Stimulated activated naive CD8-positive, alpha-beta T cell treated with anti-CD3 and anti-CD28 coated beads, Interleukin-15, Interleukin-2, amounts not matched to agents 100 U/mL and 50 U/mL, for 24 hours (primary cell): ENCODE measurements at regions not wholly inside any gene's neighbourhood (a gene's known extent, or its start where the extent isn't known, plus 50 kb on each side); places are given as distances from the start of the nearest gene placed in this dataset.

ENCODE experiments used
- ATAC-seq: fragments of 150-1000 bp; cut with Tn5 transposase; one replicate; pipeline ENCODE4 v1.10.0; 2021
- DNase-seq: peaks from one replicate; pipeline ENCODE4 v3.0.0; 2021

DNA sequence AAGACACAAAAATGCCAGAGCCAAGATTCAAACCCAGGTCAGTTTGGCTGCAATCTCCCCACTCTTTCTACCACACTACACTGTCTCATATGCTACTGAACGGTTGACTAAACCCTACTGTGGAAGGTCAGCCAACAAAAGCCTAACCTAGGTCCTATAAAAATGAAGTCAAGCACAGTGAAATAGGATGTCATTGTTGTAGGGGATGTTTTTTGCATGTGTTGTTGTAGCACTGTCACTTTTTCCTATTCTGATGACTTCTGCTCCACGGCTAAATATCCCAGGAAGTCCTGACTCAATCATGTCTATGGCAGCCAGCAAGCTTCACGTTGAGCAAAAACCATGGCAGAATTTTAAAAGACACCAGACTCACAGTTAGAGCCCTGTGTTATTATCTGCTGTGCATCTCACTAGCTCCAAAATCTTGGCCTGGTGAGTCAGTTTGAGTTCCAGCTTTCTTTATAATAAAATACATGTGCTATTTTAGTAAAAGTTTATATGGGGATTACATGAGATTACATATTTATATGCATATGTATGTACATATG lies 322.1 kb upstream of the NT5E start:
- ATAC-seq = no peak
- DNase-seq = no peak

DNA sequence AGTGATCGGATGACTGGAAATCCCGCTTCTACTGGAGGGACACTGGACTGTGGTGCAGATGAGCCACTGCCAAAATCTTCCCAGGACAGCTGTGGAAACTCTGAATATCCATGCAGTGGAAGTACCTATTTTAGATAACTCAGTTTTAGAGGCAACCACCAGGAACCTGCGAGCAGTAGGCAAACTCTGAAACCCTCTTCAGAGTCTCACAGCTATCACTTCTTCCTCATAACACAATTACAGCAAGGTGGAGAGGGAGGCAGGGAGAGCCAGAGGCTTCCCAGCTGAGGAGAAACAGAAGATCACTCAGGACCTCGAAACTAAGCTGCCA lies 322.8 kb upstream of the NT5E start:
- DNase-seq = no peak
- ATAC-seq = no peak

DNA sequence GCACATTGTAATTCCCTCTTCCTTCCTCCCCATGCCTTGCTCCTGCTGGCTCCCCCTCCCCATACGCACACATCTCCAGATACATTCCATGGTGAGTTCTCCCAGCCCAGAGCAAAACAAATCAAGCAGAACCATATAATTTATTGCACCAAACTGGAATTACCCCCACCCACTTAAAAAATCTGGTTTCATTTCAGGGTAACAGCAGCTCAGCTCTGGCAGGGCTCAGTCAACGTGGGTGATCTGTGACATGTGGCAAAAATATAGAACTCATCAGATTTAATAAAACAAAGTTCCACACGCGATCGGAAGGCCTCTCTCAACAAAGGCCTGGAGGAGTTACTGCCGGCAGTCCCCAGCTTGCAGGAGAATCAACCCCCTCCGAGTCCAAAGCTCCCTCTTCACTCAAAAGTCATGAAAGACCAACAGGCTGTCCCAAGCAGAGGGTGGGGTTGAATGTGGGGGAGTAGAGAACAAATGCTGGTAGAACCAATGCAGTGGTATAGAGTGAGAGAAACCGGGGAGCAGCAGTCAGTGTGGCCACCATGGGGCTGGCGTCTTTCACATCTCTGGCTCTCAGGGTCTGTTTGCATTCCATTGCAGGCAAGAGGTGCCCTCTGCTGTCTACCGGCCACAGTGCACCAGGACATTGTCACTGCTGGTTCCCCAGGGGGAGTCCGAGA lies 323.3 kb upstream of the NT5E start:
- peak; percentile 7 for DNase-seq

DNA sequence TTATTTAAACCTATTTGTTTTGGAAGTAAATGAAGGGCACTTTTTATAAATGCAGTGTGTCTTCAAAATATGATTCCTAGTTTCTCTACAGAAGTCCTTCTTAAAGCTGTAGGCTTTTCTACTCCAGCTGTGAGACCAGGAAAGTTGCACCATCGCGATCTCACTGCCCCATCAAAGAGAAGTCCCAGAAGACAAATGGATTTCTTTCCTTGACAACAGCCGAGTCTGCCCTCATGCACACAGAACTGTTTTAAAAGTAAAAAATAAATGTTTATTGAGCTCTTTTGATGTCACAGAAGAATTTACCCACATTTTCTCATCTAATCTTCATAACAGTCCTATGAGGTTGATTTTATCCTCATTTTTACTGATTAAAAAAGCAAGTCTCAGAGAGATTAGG lies 324.4 kb upstream of the NT5E start:
- ATAC-seq = no peak

More for the DNA sequence above, 323.3 kb upstream of the NT5E start:
- ATAC-seq = no peak

DNA sequence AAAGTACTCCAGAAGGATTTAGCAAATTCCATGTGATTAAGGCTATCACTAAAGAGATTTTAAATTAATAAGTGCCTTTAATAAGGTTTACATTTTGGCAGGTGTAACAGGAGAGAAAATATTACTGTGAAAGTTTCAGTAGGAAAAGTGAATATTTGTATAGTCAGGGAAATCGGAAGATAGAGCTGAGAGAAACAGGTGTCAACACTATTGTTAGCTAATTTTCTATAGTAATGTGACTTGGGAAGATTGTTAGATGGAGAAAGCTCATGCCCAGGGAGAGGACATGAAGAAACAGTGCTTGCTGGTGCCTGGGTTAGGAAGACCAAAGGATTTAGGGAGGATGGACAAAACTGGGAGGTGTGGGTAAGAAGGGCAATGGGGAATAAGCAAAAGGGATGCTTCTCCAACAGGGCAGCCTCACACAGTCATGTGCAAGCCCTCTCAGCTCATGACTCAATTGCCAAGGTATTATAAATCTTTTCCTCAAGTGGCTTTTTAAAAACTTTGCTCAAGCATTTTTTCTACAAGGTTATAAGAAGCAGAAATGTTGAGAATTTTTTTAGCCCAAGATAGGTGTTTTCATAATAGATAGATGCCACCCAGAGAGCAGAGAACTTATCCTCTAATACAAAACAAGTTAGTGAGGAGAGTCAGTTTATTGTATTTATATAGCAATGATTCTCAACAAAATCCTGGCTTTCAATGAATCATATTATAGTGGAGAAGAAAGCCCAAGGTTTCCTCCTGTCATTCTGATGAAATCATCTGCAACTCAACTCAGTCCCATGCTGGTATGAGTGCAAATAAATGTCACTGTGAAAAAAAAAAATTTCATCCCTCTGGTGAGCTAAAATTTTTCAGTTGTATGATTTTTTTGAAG lies 325.2 kb upstream of the NT5E start:
- DNase-seq = no peak
- ATAC-seq = no peak

More for the DNA sequence above, 324.4 kb upstream of the NT5E start:
- DNase-seq = no peak

DNA sequence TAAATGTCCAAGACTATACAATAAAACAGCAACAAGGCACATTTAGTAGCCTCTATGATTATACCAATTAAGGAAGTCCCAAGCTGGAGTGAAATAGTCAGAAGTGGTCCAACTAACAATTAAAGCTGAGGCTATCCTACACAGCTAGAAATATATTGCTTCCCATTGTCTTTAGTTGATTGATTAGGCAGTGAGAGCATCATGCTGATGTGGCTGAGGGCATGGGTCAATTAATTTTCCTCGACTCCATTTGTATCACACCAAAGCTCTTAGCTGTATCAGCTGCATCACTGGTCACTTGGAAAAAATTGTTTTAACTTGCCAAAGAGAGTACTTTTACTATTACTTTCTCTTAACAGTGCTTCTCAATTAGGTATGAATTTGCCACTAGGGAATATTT lies 328.7 kb upstream of the NT5E start:
- DNase-seq = no peak
- ATAC-seq = no peak

DNA sequence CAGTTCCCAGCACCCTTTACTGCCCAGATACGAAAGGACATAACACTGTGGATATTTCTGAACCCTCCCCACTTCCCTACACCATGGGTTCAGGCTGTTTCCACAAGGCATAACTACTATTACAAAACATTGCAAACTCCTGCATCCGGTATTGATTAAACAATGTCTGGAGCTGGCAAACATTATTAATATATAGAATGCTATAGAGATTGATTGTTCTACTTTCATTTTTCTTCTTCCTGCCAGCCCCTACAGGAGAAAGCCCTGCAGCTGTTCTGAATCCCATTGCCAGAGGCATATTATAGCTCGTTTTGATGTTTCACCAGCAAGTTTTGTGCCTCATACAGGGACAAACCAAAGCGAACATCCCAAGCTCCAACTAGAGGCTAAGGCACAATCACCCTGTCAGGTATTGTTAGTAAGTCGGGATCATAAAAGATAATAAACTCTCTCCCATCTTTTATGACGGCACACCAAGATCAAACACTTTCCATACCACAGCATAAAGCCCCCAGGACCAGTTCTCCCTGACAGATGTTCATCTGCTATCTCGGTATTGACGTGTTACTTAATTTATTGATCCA lies 331.1 kb upstream of the NT5E start:
- ATAC-seq = no peak

DNA sequence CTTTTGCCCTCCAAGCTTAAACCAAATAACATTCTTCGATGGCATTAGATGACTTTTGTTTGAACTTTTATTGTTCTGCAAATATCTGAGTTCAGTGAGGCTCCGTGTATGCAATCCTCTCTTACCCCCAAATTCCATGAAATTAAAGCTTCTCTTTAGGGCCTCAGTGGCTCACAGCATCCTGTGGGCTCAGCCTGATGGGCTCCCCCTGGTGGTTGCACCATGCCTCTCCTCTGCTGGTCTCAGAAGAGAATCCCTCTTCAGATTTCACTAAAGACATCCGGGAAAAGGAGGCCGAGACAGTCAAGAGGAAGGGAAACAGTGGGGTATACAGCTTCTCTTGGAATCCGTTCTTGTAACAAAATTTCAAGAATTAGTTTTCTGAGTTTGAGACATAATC lies 331.6 kb upstream of the NT5E start:
- ATAC-seq (no peak), DNase-seq (no peak)

More for the DNA sequence above, 331.1 kb upstream of the NT5E start:
- DNase-seq = no peak

DNA sequence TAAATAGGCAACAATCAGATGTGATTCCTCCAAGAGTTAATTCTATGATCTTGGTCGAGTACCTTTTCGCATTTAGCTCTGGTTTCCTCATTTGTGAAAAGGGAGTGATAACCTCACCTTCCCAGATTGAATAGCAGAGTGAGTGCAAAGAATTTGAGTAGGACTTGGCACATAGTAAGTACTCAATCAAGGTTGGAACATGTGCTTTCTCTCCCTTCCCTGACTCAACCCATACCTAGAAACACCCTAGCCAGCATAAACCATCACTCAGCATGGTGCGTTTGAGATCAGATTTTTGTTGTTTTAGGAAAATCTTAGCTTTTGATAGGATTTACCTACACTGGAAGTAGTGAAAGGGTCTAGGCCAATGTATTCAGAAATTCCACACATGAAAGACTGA lies 333.4 kb upstream of the NT5E start:
- ATAC-seq = no peak

DNA sequence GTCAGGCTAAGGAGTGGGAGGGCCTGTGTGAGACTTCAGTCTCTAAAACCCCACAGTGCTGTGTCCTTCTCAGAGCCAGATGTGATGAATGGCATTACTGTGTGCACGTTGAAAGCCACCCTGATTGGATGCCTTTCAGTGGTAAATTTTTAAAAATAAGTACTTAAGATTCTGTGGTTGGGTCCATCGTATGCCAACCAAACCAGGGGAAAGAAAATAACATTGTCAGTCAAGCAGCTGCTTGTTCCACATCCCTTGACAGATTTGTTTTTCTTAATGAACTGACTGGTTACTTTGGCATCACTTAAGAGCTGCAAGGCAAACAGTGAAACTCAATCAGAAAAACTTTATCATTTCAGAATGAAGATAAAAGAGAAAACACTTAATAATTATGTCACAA lies 334.0 kb upstream of the NT5E start:
- DNase-seq (no peak), ATAC-seq (no peak)

More for the DNA sequence above, 333.4 kb upstream of the NT5E start:
- DNase-seq = no peak

DNA sequence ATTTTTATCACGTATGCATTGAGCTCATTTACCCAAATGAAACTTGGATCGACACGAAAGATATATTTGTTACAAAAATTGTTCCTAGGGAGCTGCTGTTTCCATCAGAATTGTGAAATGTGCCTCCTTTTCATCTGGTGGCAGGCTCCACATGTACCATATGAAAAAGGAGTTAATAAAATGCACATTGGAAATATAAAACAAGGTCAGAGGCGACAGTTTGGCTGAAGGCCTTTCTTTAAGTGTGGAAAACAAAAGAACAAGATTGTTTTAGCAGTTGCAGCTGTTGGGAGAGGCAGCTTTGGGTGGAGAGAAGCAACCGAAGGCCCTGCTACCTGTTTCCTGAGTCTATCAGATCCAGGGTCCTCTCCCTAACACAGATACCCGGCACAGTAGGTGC lies 334.5 kb upstream of the NT5E start:
- ATAC-seq (no peak), DNase-seq (no peak)

DNA sequence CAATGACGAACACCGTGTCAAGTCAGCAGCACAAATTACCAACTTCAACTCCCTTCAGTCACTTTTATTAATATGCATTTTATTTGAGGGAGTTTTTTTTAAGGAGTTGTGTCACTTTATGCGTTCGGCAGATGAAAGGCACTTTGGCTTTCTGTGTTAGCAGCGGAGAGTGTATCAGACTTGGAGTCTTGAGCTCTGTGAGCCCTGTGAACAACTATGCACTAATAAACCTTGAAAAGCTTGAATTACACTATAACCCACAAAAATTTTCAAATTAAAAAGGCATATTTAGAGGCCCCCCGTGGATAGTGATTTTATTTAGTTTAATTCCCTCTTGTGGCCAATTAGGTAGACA lies 335.3 kb upstream of the NT5E start:
- DNase-seq = no peak
- ATAC-seq = no peak

DNA sequence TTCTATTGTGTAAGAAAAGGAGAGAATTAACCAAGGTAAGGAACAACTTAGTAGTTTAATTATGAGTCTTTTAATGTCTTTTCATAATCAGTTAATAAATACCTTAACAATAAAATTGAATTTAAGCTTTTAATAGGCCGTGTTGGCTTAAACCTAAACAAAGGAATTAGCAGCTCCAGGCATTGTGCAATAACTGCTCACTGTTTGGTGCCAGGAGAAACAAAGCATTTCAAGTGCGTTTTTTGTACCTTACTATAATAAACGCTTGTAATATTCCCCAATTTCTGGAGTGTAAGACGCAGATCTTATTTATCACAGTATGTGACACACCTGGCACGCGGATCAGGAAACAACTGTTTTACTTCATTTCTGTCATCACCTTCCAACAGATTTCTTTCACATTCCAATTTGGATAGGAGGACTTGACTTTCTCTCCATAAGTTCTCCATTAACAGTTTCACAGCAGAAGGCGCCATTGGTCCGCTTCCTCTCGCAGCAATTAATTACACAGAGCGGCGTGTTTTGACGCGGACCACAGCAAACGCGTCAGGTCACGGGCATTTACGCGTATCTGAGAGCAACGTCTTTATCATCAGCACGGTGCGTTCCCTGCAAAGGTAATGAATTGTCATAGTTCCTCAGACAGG lies 335.8 kb upstream of the NT5E start:
- no peak for DNase-seq
- ATAC-seq = no peak

DNA sequence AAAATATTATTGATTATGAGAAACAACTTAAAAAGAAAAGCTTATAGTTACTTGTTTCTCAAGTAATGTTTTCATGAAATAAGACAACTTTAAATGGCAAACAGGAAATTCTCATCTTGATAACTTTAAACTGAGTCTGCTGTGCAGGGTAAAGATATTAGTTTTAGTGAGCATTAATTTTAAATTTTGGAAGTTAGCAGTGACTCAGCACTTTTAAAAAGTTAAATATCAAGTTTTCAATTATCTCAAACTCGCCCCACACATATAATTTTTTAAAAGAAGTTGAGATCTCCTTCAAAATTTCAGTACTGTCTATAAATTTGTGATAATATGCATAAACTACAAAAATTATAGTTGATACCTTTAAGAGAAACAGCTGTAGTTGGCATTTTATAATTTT lies 337.3 kb upstream of the NT5E start:
- DNase-seq (no peak), ATAC-seq (no peak)

DNA sequence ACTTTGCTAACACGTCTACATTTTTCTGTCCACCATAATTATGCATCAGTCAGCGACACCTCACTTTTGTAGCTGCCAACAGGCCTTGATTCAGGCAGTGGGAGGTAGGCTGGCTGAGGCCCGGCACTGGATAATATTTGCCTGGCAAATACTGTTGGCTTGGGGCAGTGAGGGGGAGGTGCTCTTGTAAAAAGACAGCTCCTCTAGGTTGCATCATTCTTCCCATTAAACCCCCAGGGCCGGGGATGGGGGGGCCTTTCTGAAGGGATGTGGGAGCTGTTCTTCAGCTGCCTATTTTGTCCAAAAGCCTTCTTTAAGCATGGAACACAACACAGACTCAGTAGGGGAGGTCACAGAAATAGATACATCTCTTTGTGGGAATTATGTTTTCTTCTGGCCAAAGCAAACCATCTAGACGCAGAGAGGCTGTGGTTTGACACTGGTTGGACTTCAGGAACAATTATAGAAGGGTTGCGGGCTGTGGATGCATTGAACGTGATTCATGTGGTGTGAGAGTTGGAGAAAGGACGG lies 338.3 kb upstream of the NT5E start:
- DNase-seq = no peak
- ATAC-seq = no peak

DNA sequence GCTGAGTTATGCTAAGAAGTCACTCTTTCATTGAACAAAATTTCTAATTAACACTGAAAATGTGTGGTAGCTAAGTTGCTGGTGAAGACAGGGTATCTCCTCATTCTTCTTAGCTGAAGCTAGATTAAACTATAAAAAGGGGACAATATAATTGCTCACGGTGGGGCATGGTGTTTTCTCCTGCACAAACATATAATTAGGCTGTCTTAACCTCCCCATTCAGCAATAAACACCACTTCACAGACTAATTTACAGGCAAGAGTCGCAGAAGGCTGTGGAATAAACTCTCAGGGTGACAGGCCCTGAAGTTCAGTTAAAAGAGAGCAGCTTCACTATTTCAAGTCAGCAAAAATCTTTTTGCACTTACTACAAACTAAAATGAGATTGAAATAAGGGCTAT lies 338.9 kb upstream of the NT5E start:
- DNase-seq (no peak), ATAC-seq (no peak)

DNA sequence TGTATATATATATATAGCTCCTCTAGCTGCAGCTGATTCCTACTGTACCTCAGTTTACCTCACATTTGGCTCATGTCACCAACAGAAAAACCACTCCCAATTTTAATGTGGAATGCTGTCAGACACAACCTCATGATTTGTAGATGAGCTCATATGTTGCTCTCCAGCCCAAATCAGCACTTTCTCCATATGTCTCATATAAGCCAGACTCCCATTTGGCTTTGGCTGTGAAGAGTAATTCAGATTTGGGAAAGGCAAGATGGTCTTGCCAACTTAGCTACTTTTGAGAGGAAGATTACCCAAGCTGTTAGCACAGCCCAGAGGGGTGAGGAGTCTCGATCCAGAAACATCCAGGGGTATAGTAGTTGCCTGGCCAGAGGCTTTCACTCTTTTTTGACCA lies 342.2 kb upstream of the NT5E start:
- DNase-seq (no peak), ATAC-seq (no peak)

DNA sequence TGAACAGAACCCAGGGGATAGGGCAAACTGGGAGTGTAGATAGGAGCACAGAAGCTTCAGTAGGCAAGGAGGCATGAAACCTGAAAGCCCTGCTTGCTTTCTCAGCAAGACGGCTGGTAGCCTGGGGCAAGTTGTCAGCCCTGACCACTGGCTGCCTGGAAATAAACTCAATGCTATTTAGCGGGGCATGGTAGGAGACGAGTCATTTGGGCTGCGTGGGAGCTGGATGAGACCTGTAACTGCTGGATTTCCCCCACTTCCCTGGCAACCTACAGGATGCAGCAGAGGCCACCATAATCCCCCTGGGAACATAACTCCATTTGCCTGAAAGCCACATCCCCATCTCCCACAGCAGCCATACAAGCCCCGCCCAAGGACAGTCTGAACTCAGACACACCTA lies 332.6 kb upstream of the TBX18 start:
- no peak for ATAC-seq
- no peak for DNase-seq

DNA sequence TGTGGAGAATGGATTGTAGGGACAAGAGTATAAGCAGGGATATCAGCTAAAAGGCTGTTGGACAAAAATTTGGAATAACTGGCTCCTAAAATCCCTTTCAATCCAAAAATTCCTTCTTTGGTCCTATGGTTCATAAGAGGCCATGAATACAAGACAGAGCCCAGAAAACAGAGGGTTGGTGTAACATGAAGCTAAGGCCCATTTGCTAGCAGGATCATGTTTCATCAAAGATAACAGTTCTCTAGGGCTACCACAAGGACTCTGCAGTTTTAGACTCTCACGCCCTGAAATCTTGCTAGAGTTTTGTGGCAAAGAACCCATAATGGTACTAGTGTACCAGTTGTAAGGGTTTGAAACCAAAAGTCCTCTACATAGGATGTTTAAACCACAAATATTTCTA lies 327.8 kb upstream of the TBX18 start:
- DNase-seq (no peak), ATAC-seq (no peak)

DNA sequence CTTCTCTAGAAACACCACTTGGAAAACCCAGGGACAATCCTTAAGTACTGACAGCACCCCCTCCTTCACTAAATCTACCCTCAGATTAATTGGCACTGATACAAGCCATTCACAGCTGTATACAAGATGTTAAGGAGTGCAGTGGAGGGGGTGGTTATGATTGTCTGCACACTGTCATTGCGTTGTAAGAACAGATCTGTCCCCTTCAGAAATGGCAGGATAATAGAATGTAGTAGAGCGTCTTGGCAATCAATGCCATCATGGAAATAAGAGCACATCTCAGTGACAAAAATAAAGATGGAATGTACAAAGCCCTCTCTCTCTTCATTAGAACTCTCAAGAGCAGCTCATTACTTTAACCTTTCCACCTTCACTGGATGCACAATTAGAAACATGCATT lies 324.9 kb upstream of the TBX18 start:
- DNase-seq = no peak
- no peak for ATAC-seq

DNA sequence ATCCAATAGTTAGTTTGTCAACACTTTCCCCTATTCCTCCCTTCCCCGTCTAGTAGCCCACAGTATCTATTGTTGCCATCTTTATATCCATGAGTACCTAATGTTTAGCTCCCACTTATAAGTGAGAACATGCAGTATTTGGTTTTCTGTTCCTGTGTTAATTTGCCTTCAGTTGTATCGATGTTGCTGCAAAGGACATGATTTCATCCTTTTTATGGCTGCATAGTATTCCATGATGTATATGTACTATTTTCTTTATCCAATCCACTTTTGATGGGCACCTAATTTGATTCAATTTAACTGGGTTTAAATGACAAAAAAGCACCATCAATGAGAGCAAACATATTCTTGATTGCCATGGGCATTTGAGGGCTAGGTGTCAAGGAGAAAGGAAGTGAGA lies 321.5 kb upstream of the TBX18 start:
- no peak for DNase-seq
- ATAC-seq = no peak

DNA sequence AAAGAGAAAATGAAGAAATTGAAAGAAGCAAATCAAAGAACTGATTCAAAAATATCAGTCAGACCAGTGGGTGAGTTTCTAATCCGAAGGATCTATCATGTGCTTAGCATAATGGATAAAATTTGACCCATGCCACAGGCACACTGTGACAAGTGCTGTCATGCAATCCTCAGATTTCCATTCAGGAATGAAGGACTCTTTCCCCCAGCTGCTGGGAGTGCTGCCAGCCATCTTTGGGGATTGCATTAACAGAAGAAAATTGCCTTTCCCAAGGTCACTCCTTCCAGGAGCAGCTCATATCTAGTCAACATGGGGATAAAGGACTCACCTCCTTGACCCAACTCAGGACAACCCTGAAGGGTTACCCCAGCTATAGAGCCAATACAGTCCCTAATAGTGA lies 316.7 kb upstream of the TBX18 start:
- DNase-seq (no peak), ATAC-seq (no peak)

DNA sequence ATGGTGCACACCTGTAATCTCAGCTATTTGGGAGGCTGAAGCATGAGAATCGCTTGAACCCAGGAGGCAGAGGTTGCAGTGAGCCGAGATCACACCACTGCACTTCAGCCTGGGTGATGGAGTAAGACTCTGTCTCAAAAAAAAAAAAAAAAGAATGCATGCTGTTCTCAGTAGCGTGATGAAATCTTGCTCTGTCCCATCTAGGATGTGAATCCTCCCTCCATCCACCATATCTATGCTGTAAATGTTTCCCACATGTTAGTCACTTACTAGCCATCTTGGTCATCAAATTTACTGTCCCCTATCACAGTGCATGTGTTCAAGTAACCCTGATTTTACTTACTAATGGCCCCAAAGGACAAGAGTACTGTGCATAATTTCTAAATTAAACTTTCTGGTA lies 315.4 kb upstream of the TBX18 start:
- DNase-seq (no peak), ATAC-seq (no peak)
